ENCODE measurements at regions not wholly inside any gene's neighbourhood (a gene's known extent, or its start where the extent isn't known, plus 50 kb on each side); places are given as distances from the start of the nearest gene placed in this dataset.

DNA sequence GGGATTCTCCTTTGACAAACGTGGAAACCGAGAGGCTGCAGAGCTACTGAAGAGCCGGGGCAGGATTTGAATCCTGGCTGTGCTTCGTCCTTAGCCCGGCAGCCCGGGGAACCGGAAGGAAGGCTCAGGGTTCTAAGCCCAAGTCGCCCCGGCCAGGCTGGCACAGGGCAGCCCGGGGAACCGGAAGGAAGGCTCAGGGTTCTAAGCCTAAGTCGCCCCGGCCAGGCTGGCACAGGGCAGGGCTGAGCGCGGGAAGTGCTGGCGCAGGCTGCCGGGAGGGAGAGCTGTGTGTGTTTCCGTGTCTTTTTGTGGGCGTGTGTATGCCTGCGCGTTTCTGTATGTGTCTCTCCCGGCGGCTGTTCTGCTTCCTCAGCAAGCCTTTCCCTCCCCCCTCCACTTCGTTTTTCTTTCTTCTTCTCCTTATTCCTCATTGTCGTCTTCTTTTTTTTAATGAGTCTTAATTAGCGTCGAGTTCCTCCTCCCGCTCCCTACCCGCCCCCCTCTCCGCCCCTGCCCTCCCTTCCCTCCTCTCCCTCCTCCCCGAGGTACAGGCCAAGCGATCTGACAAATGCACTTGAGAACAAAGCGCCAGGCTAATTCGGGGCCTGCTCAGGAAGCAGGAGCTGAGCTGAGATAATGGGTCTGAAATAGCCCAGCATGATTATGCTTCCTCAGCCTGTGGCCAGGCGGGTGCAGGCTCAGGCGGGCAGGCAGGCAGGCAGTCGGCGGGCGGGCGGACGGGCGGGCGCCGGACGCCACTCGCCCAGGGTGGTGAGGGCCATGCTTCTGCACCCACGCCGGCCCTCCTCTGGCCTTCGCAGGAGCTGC lies 65.9 kb downstream of the EFNB1 start:
- DNase-seq (ENCODE audit: low read depth, low spot score) (peak; percentile 88), FAIRE-seq (peak; percentile 93)
- Histone ChIP-seq H3K9me1 (replicated peaks; ENCODE audit: control insufficient read depth, extremely low read depth, insufficient read depth, low read length) (no peaks in the 10 kb centered on the region), H3K4me1 (ENCODE audit: control insufficient read depth, extremely low read depth, insufficient read depth, low read length) (peaks cover 15% of the 10 kb centered on the region), H3K4me2 (ENCODE audit: insufficient read depth, low read length) (no peak overlapping the region), H4K20me1 (replicated peaks; ENCODE audit: control insufficient read depth, extremely low read depth, insufficient read depth, low read length) (no peaks in the 10 kb centered on the region), H3K27ac (ENCODE audit: insufficient read depth, low read depth, low read length) (peak overlapping the region; percentile 65), H3K36me3 (ENCODE audit: control insufficient read depth in 2 of 2, extremely low read depth in 1 of 2, insufficient read depth in 2 of 2, low read length in 2 of 2) (no peaks in the 10 kb centered on the region), H2AFZ (ENCODE audit: low read depth, low read length) (peak overlapping the region; percentile 82), H3K9me3 (replicated peaks; ENCODE audit: control insufficient read depth, insufficient read depth, low read length) (no peaks in the 10 kb centered on the region), H3K27me3 (ENCODE audit: control insufficient read depth in 2 of 2, insufficient read depth in 2 of 2, low read length in 2 of 2) (no peaks in the 10 kb centered on the region), H3K9ac (replicated peaks; ENCODE audit: extremely low read depth, insufficient read depth, low read length) (peak overlapping the region; percentile 39), H3K4me3 (replicated peaks in 1 of 3; ENCODE audit: insufficient read depth in 1 of 3, low read depth in 1 of 3, low read length in 3 of 3) (no peak overlapping the region), H3K79me2 (ENCODE audit: control insufficient read depth, insufficient read depth, low read length) (no peaks in the 10 kb centered on the region)
- dilution Hi-C loops (cut with MboI; ENCODE audit: extremely low pct_ligation_motif_present, low sequenced_read_pairs) (no loop called here), intact Hi-C loops (cut with micrococcal nuclease) (loop anchor here (1.0 to 2.0 kb wide), 4 partner anchors 35 to 66 kb away; no protein-coding TSS in a partner anchor)
- ChIA-PET CTCF (interaction anchor here (0.7 to 5.0 kb wide), 7 partner anchors 14 to 166 kb away, joined by 3 to 43 read pairs (median 6); partner anchors contain the start of gene EFNB1), POLR2A (interaction anchor here (0.6 to 2.6 kb wide), 3 partner anchors 37 to 304 kb away, joined by 3 to 36 read pairs (median 5); partner anchors contain the start of gene EFNB1)
- TF ChIP-seq JUN (IDR thresholded peaks at IDR 0.05; ENCODE audit: borderline replicate concordance, insufficient read depth, insufficient read length, low read depth) (no peak), POLR2AphosphoS5 (IDR thresholded peaks at IDR 0.05; ENCODE audit: insufficient read depth, low read depth, low read length) (peak; percentile 25), GATA2 (IDR thresholded peaks at IDR 0.05; ENCODE audit: insufficient read depth, insufficient read length, low read depth, low read length) (peak; percentile 17), EZH2 (IDR thresholded peaks at IDR 0.05; ENCODE audit: borderline replicate concordance, low read depth, low read length, severe bottlenecking) (no peak), FOS (IDR thresholded peaks at IDR 0.05; ENCODE audit: borderline replicate concordance, insufficient read depth, low read length) (no peak), POLR2A (IDR thresholded peaks at IDR 0.05; ENCODE audit: low read depth, low read length) (no peak), MYC (IDR thresholded peaks at IDR 0.05; ENCODE audit: low read depth, low read length) (no peak)
- TF ChIP-seq, protein P1, sequence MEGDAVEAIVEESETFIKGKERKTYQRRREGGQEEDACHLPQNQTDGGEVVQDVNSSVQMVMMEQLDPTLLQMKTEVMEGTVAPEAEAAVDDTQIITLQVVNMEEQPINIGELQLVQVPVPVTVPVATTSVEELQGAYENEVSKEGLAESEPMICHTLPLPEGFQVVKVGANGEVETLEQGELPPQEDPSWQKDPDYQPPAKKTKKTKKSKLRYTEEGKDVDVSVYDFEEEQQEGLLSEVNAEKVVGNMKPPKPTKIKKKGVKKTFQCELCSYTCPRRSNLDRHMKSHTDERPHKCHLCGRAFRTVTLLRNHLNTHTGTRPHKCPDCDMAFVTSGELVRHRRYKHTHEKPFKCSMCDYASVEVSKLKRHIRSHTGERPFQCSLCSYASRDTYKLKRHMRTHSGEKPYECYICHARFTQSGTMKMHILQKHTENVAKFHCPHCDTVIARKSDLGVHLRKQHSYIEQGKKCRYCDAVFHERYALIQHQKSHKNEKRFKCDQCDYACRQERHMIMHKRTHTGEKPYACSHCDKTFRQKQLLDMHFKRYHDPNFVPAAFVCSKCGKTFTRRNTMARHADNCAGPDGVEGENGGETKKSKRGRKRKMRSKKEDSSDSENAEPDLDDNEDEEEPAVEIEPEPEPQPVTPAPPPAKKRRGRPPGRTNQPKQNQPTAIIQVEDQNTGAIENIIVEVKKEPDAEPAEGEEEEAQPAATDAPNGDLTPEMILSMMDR (IDR thresholded peaks at IDR 0.05; ENCODE audit: extremely low read depth in 1 of 2, insufficient read depth in 1 of 2, low read depth in 1 of 2, low read length in 2 of 2): no peak
- TF ChIP-seq, protein P2, sequence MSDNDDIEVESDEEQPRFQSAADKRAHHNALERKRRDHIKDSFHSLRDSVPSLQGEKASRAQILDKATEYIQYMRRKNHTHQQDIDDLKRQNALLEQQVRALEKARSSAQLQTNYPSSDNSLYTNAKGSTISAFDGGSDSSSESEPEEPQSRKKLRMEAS (IDR thresholded peaks at IDR 0.05; ENCODE audit: insufficient read depth, insufficient read length): no peak
- BruUV-seq (replicated peaks): no TSS peak

All from endothelial cell of umbilical vein (primary cell).